LHCN-M2 (cell line): ENCODE measurements at regions not wholly inside any gene's neighbourhood (a gene's known extent, or its start where the extent isn't known, plus 50 kb on each side); places are given as distances from the start of the nearest gene placed in this dataset.

Source experiments
- DNase-seq: peaks from one replicate; pipeline ENCODE4 v3.0.0-alpha.2; 2012; ENCODE audit warnings: low read depth

GRCh38 chr12:46131732-46132469 is 136.9 kb downstream of the SLC38A1 start:
- peak; percentile 40 for DNase-seq

DNA sequence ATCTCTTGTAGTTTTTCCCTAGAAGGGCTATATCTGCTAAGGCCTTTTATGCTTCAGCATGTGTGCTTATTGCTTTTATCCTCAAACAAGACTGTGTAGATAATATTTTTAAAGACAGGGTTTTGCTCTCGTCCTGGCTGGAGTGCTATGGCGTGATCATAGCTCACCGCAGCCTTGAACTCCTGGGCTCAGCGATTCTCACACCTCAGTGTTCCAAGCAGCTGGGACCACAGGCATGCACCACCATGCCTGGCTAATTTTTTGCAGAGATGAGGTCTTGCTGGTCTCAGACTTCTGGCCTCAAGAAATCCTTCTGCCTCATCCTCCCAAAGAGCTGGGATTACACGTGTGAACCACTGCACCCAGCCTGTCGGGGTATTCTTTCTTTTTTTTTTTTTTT is 137.3 kb upstream of the SCAF11 start:
- DNase-seq, result no peak

GRCh38 chr12:46126050-46126727 is 135.8 kb upstream of the SCAF11 start:
- no peak for DNase-seq

GRCh38 chr12:46124848-46125619 is 134.7 kb upstream of the SCAF11 start:
- peak; percentile 93 for DNase-seq

GRCh38 chr12:46124132-46124847 is 133.9 kb upstream of the SCAF11 start:
- DNase-seq, result peak; percentile 12

- no peak for DNase-seq
Observed at GRCh38 chr12:46112364-46112763, 122.0 kb upstream of the SCAF11 start.

GRCh38 chr12:46111715-46112114 is 121.3 kb upstream of the SCAF11 start:
- no peak for DNase-seq

DNA sequence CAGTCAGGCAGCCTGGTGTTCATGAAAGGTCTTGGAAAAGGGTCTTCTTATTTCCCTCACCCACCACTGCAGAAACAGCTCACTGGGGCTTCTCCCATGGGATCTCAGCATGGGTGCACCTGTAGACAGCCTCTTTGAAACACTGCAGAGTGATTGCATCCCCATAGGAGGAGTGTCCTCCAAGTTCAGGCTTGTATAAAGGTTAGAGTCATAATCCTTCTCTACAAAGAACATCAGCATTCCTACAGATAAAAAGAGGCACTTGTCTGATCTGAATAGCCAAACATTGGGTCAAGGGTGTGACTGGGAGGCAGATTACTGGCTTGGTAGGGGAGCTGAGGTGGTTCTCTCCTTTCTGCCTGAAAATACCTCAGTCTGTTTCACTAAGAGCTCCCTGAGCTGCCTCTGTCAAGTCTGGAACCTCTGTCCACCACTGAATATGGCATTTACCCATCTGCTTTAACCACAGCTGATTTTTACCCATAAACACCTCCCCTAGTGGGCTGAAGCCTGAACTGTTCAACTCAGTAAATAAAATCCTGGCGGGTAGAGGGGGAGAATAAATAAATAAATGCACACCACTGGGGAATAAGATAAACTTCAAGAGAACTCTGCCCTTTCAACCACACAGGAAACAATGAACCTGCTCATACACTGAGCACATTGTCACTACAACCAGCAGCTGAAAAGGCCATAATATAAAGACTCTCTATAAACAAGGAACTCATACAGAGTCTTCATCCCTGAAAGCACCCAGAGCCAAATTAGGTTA is 120.7 kb upstream of the SCAF11 start:
- DNase-seq, result no peak

DNA sequence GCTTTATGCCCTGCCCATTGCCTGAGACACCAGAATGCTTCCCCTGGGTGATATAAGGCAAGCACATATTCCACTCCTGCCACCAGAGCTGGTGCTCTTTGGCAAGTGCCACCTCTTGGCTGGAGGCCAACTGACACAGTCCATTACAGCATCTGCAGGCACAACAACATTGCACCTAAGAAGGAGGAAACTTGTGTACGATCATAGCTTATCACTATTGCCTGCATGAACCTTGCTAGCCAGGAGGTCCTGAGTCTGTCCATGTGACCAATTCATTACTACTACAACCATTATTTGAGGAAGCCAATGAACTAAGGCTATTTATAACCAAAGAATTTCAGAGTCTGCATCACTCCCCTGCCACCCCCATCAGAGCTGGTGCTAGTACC is 119.8 kb upstream of the SCAF11 start:
- no peak for DNase-seq

- no peak for DNase-seq
Observed at GRCh38 chr12:46109343-46110222, 119.2 kb upstream of the SCAF11 start.

DNA sequence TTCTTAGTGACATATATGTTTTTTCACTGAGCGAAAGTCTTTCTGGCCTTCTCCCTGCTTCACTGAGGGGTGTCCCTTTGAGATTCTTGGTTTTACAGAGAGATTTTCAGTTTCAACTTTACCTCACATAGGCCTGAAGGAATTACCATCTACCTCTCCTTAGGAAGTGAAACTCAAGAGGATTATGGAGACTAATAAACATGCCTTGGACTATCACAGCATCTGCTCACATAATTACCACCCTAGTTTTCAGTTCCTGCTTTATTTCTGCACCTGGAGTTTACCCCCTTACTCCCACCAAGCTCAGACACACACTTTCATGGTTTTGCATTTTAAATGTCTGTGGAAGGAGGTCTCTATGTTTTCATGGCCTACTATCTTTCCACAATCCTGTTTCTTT is 118.3 kb upstream of the SCAF11 start:
- no peak for DNase-seq

- DNase-seq, result no peak
Observed at GRCh38 chr12:46107591-46107990, 117.2 kb upstream of the SCAF11 start.

GRCh38 chr12:46105735-46106134 is 115.4 kb upstream of the SCAF11 start:
- DNase-seq, result no peak

- DNase-seq, result no peak
Observed at GRCh38 chr12:46103559-46104383, 113.4 kb upstream of the SCAF11 start.

- DNase-seq, result no peak
Observed at GRCh38 chr12:46101485-46101869, 111.1 kb upstream of the SCAF11 start.

GRCh38 chr12:46100551-46101484 is 110.4 kb upstream of the SCAF11 start:
- DNase-seq, result peak; percentile 28

DNA sequence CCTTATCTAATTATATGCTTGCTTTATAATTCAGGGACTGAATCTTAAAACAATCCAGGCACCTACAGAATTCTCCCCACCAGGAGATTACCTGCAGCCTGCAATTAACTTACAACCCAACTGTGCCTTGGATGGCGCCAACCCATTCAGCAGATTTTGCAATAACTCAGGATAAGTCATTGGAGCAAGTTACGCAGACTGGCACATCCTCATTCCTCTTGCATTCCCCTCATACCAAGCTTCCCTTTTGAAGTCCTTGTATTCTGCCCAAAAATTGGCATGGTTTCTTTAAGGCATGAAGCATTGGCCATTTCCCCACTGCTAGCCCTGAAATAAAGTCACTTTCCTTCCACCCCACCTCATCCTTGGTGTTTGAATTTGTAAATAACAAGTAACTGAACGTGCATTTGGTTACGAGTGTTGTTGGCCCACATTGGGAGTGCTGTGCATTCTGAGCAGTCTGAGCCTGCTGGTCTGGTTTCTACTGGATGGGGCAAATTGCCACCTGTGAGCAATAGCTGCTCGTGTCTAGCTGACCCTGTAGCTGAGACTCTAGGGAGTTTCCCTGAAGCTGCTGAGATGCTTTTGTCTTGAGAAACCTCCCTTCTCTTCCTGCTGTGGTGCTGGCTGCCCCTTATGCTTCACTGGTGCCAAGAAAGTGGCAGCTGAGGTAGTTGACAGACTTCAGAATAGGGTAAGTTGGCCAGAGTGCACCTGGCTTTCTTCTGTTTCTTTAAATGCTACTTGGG is 99.2 kb upstream of the SCAF11 start:
- DNase-seq, result no peak
